Naive thymus-derived CD8-positive, alpha-beta T cell (primary cell): ENCODE measurements at regions not wholly inside any gene's neighbourhood (a gene's known extent, or its start where the extent isn't known, plus 50 kb on each side); places are given as distances from the start of the nearest gene placed in this dataset.
"Not testable (repeated sequence)": the region's sequence is repeated elsewhere in the genome, so short reads cannot be mapped to it uniquely, and the experiment has no call there.

Experiments
- ATAC-seq, 2 donors: fragments of 150-1000 bp; cut with Tn5 transposase in 1 of 2; sonication (Bioruptor Pico), chemical (Tn5 transposase) in 1 of 2; 1 replicate in 1 of 2; 2 replicates in 1 of 2; pipeline ENCODE4 v1.10.0; 2021; ENCODE audit warnings: mild to moderate bottlenecking in 2 of 2, moderate library complexity in 2 of 2
- POLR2A ChIA-PET: fragments of 350-600 bp; sonication (Branson Sonifier 250); formaldehyde crosslinking; loops from one replicate; lab custom pipeline; 2021; ENCODE audit warnings: antibody characterized with exemption; lab: Charles Lee
- DNase-seq, 10 donors: peaks; one replicate each; pipeline versions ENCODE4 v3.0.0 to v3.0.0-alpha.2; 2020 to 2022
- H3K27ac Mint-ChIP-seq, 10 donors: one replicate each; pipeline ENCODE4 v1.8.0; 2020 to 2022; ENCODE audit warnings: mild to moderate bottlenecking in 10 of 10, mixed read lengths in 10 of 10, moderate library complexity in 4 of 10, inconsistent platforms in 1 of 10
- H3K27me3 Mint-ChIP-seq, 5 donors: one replicate each; pipeline ENCODE4 v1.8.0; 2021 to 2022; ENCODE audit warnings: mixed read lengths in 5 of 5
- H3K36me3 Mint-ChIP-seq, 3 donors: one replicate each; pipeline ENCODE4 v1.8.0; 2020 to 2022; ENCODE audit warnings: mixed read lengths in 3 of 3, mild to moderate bottlenecking in 2 of 3, inconsistent platforms in 1 of 3
- H3K4me1 Mint-ChIP-seq, 4 donors: one replicate each; pipeline ENCODE4 v1.8.0; 2021 to 2022; ENCODE audit warnings: mixed read lengths in 4 of 4
- H3K4me3 Mint-ChIP-seq, 10 donors: one replicate each; pipeline ENCODE4 v1.8.0; 2020 to 2022; ENCODE audit warnings: mild to moderate bottlenecking in 10 of 10, mixed read lengths in 10 of 10, moderate library complexity in 6 of 10, inconsistent platforms in 1 of 10
- H3K9me3 Mint-ChIP-seq, 9 donors: one replicate each; pipeline ENCODE4 v1.8.0; 2020 to 2022; ENCODE audit warnings: mixed read lengths in 9 of 9, mild to moderate bottlenecking in 3 of 9, inconsistent platforms in 1 of 9, moderate library complexity in 1 of 9

DNA sequence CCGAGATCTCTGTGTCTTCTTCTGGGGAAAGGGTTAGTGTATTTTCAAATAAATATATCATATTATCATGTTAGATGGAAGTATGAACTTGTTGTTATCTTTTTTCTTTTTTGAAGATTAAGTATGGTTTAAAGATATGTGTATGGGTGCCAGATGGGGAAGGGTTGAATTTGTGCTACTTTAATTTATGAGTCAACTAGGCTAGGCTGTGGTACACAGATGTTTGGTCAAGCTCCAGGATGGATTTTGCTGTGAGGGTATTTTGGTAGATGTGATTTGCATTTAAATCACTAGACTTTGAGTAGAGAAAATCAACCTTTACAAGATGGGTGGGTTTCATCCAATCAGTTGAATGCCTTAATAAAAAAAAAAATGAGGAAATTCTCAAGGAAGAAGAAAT lies 886.6 kb upstream of the ADGRB3 start:
- POLR2A ChIA-PET, result no interaction called here
- H3K9me3 Mint-ChIP-seq, result peaks cover 0 to 21% (median 3%) of the 10 kb centered on the region in 9 donors

GRCh38 chr6:67736816-67737215 lies 898.3 kb upstream of the ADGRB3 start:
- POLR2A ChIA-PET, result no interaction called here
- Mint-ChIP-seq H3K27ac (no peak overlapping the region), H3K36me3 (no peaks in the 10 kb centered on the region), H3K4me3 (no peak overlapping the region), H3K4me1 (no peaks in the 10 kb centered on the region), H3K27me3 (no peaks in the 10 kb centered on the region), H3K9me3 (peaks cover 2 to 21% (median 14%) of the 10 kb centered on the region in 9 donors)
- DNase-seq, result no peak
- no peak for ATAC-seq

More for the DNA sequence above, 886.6 kb upstream of the ADGRB3 start:
- no peak overlapping the region for H3K4me3 Mint-ChIP-seq
- no peaks in the 10 kb centered on the region for H3K27me3 Mint-ChIP-seq
- H3K4me1 Mint-ChIP-seq, result no peaks in the 10 kb centered on the region
- no peak for ATAC-seq
- no peak overlapping the region for H3K27ac Mint-ChIP-seq
- H3K36me3 Mint-ChIP-seq, result no peaks in the 10 kb centered on the region
- no peak for DNase-seq

DNA sequence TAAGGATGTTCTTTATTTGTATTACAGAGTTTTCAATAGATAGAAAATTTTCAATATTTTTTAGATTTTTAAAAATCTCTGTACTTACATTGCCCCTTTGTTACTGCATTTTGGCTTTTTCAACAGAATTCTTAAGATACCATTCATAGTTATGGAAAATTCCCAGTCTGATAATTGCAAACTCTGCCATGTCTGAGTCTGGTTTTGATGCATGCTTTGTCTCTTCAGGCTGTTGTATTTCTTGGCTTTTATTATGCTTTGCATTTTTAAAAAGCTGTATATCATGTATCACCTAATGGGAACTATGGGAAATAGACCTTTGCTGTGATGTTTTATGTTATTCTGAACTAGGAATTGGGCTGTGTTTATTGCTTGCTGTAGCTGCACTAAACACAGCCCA lies 898.9 kb upstream of the ADGRB3 start:
- H3K9me3 Mint-ChIP-seq, result peaks cover 2 to 25% (median 15%) of the 10 kb centered on the region in 9 donors
- ATAC-seq, result no peak
- no peak overlapping the region for H3K4me3 Mint-ChIP-seq
- DNase-seq, result no peak
- no peaks in the 10 kb centered on the region for H3K4me1 Mint-ChIP-seq
- no peak overlapping the region for H3K27ac Mint-ChIP-seq
- no peaks in the 10 kb centered on the region for H3K27me3 Mint-ChIP-seq
- POLR2A ChIA-PET, result no interaction called here
- H3K36me3 Mint-ChIP-seq, result no peaks in the 10 kb centered on the region

GRCh38 chr6:67735623-67736022 lies 899.5 kb upstream of the ADGRB3 start:
- POLR2A ChIA-PET, result no interaction called here
- ATAC-seq (no peak), DNase-seq (no peak)
- H3K36me3 Mint-ChIP-seq, result no peaks in the 10 kb centered on the region
- no peaks in the 10 kb centered on the region for H3K4me1 Mint-ChIP-seq
- peaks cover 2 to 30% (median 16%) of the 10 kb centered on the region in 9 donors for H3K9me3 Mint-ChIP-seq
- H3K4me3 Mint-ChIP-seq, result no peak overlapping the region
- H3K27me3 Mint-ChIP-seq, result no peaks in the 10 kb centered on the region
- H3K27ac Mint-ChIP-seq, result no peak overlapping the region

DNA sequence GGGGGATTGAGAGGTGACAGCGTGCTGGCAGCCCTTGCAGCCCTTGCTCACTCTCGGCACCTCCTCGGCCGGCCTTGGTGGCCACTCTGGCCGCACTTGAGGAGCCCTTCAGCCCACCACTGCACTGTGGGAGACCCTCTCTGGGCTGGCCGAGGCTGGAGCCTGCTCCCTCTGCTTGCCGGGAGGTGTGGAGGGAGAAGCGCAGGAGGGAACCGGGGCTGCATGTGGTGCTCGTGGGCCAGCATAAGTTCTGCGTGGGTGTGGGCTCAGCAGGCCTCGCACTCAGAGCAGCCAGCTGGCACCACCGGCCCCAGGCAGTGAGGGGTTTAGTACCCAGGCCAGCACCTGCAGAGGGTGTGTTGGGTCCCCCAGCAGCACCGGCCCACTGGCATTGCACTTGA lies 912.2 kb upstream of the ADGRB3 start:
- H3K36me3 Mint-ChIP-seq, result no peaks in the 10 kb centered on the region
- POLR2A ChIA-PET, result no interaction called here

GRCh38 chr6:67717281-67717680 lies 917.8 kb upstream of the ADGRB3 start:
- H3K4me3 Mint-ChIP-seq, result no peak overlapping the region
- DNase-seq (no peak), ATAC-seq (no peak)
- H3K27me3 Mint-ChIP-seq, result no peaks in the 10 kb centered on the region
- POLR2A ChIA-PET, result no interaction called here
- H3K4me1 Mint-ChIP-seq, result no peaks in the 10 kb centered on the region
- H3K9me3 Mint-ChIP-seq, result peaks cover 0 to 19% (median 5%) of the 10 kb centered on the region in 9 donors
- H3K27ac Mint-ChIP-seq, result no peak overlapping the region
- H3K36me3 Mint-ChIP-seq, result no peaks in the 10 kb centered on the region

More for the DNA sequence above, 912.2 kb upstream of the ADGRB3 start:
- no peaks in the 10 kb centered on the region for H3K4me1 Mint-ChIP-seq
- no peaks in the 10 kb centered on the region for H3K27me3 Mint-ChIP-seq
- no peak overlapping the region for H3K27ac Mint-ChIP-seq
- DNase-seq, result peak in 1 of 10 donors; percentile 54
- ATAC-seq, result no peak
- H3K9me3 Mint-ChIP-seq, result peaks cover 7 to 31% (median 16%) of the 10 kb centered on the region in 9 donors
- H3K4me3 Mint-ChIP-seq, result no peak overlapping the region

DNA sequence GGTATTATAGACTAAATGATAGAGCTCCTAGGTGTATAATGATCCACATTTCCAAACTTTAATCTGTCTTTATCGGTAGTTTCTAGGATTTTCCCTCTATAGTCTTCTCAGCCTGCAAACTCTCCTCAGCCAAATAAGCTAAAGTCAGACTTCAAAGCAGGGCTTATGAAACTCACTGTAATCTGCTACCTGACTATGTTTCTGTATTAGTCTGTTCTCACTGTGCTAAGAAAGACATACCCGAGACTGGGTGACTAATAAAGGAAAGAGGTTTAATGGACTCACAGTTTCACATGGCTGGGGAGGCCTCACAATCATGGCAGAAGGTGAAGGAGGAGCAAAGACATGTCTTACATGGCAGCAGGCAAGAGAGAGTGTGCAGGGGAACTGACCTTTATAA lies 928.7 kb upstream of the ADGRB3 start:
- Mint-ChIP-seq H3K27me3 (no peaks in the 10 kb centered on the region), H3K9me3 (peaks cover 4 to 30% (median 14%) of the 10 kb centered on the region in 9 donors), H3K4me3 (no peak overlapping the region), H3K36me3 (no peaks in the 10 kb centered on the region), H3K27ac (no peak overlapping the region), H3K4me1 (no peaks in the 10 kb centered on the region)
- POLR2A ChIA-PET, result no interaction called here
- no peak for DNase-seq
- ATAC-seq, result no peak

GRCh38 chr6:67698534-67698933 lies 936.5 kb upstream of the ADGRB3 start:
- Mint-ChIP-seq H3K4me3 (no peak overlapping the region), H3K36me3 (no peaks in the 10 kb centered on the region), H3K9me3 (peaks cover 0 to 5% (median 0%) of the 10 kb centered on the region in 9 donors), H3K27ac (no peak overlapping the region), H3K27me3 (no peaks in the 10 kb centered on the region), H3K4me1 (no peaks in the 10 kb centered on the region)
- ATAC-seq (no peak), DNase-seq (no peak)
- POLR2A ChIA-PET, result no interaction called here

DNA sequence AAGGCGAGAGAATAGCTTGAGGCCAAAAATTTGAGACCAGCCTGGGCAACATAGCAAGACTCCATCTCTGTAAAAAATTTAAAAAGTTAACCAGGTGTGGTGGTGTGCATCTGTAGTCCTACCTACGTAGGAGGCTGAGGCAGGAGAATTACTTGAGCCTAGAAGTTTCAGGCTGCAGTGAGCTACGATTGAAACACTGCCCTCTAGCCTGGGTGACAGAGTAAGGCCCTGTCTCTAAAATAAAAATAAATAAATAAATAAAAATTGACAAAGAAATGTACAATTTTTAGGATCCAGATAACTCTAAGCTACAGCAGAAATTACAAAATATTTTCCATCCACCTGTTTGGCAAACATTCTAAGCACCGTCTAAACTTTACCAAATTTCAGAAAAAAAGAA lies 941.0 kb upstream of the ADGRB3 start:
- ATAC-seq, result no peak
- Mint-ChIP-seq H3K9me3 (peaks cover 0 to 10% (median 2%) of the 10 kb centered on the region in 9 donors), H3K36me3 (no peaks in the 10 kb centered on the region), H3K27me3 (no peaks in the 10 kb centered on the region), H3K27ac (no peak overlapping the region), H3K4me1 (no peaks in the 10 kb centered on the region), H3K4me3 (no peak overlapping the region)
- POLR2A ChIA-PET, result no interaction called here
- DNase-seq, result no peak

DNA sequence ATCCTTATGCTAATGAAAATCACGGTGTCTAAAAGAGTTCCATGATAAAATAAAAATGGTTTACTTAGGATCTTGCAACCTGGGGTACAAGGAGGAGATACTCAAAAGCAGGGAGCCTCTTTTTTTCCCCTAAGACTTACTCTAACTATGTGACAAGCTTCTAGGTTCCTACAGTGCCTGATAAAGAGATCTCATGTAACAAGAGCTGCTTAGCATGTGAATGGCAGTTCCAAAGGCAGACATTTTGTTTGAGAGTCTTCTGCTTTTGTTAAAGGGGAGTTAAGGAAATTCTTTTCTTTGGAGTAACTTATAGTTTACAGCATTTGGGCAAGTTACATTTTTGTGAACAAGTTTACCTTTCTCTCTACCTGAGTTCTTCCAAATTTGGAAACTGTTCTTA lies 945.8 kb upstream of the ADGRB3 start:
- Mint-ChIP-seq H3K27ac (no peak overlapping the region), H3K4me1 (no peaks in the 10 kb centered on the region), H3K9me3 (peaks cover 0 to 7% (median 2%) of the 10 kb centered on the region in 9 donors), H3K4me3 (no peak overlapping the region), H3K27me3 (no peaks in the 10 kb centered on the region), H3K36me3 (no peaks in the 10 kb centered on the region)
- ATAC-seq, result no peak
- no peak for DNase-seq
- POLR2A ChIA-PET, result no interaction called here

- no peaks in the 10 kb centered on the region for H3K4me1 Mint-ChIP-seq
- POLR2A ChIA-PET, result no interaction called here
- H3K4me3 Mint-ChIP-seq, result no peak overlapping the region
- no peaks in the 10 kb centered on the region for H3K36me3 Mint-ChIP-seq
- peaks cover 0 to 5% (median 2%) of the 10 kb centered on the region in 9 donors for H3K9me3 Mint-ChIP-seq
- no peak overlapping the region for H3K27ac Mint-ChIP-seq
- no peak for ATAC-seq
- DNase-seq, result no peak
- H3K27me3 Mint-ChIP-seq, result no peaks in the 10 kb centered on the region
Measured at GRCh38 chr6:67687396-67687795, 947.7 kb upstream of the ADGRB3 start.

DNA sequence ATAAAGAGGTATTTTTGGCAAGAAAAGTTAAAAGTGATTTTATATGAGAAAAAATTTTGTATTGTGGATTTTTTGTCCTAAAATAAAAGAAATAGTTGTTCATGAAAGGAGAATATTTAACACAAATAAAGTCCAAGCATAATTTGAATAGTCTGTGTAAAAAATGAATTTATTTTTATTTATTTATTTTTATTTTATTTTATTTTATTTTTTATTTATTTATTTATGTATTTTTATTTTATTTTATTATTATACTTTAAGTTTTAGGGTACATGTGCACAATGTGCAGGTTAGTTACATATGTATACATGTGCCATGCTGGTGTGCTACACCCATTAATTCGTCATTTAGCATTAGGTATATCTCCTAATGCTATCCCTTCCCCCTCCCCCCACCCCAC lies 948.9 kb upstream of the ADGRB3 start:
- H3K4me1 Mint-ChIP-seq, DNase-seq: not testable (repeated sequence)

GRCh38 chr6:67683960-67684359 lies 951.1 kb upstream of the ADGRB3 start:
- ATAC-seq (no peak), DNase-seq (no peak)
- Mint-ChIP-seq H3K36me3 (no peaks in the 10 kb centered on the region), H3K27me3 (no peaks in the 10 kb centered on the region), H3K9me3 (peaks cover 0 to 12% (median 2%) of the 10 kb centered on the region in 9 donors), H3K4me1 (no peaks in the 10 kb centered on the region), H3K27ac (no peak overlapping the region), H3K4me3 (no peak overlapping the region)
- POLR2A ChIA-PET, result no interaction called here

More for the DNA sequence above, 948.9 kb upstream of the ADGRB3 start:
- H3K4me3 Mint-ChIP-seq, ATAC-seq, POLR2A ChIA-PET, H3K27ac Mint-ChIP-seq, H3K9me3 Mint-ChIP-seq, H3K36me3 Mint-ChIP-seq, H3K27me3 Mint-ChIP-seq: not testable (repeated sequence)

GRCh38 chr6:67680297-67680932 lies 954.7 kb upstream of the ADGRB3 start:
- POLR2A ChIA-PET, result no interaction called here
- Mint-ChIP-seq H3K27me3 (no peaks in the 10 kb centered on the region), H3K4me1 (no peaks in the 10 kb centered on the region), H3K36me3 (no peaks in the 10 kb centered on the region), H3K9me3 (peaks cover 0 to 16% (median 5%) of the 10 kb centered on the region in 9 donors), H3K4me3 (no peak overlapping the region), H3K27ac (no peak overlapping the region)
- DNase-seq (no peak), ATAC-seq (no peak)
